ENCODE measurements at regions not wholly inside any gene's neighbourhood (a gene's known extent, or its start where the extent isn't known, plus 50 kb on each side); places are given as distances from the start of the nearest gene placed in this dataset.

GRCh38 chr11:56890584-56891305 lies 98.0 kb upstream of the OR5AK2 start:
- Histone ChIP-seq H3K27me3 (ENCODE audit: control insufficient read depth, insufficient read depth, low read length) (no peaks in the 10 kb centered on the region), H3K9me3 (ENCODE audit: control insufficient read depth, insufficient read depth, low read length) (no peaks in the 10 kb centered on the region), H3K27ac (ENCODE audit: low read depth, low read length) (no peak overlapping the region), H3K4me3 (ENCODE audit: low read depth, low read length) (no peak overlapping the region)
- TF ChIP-seq CTCF (IDR thresholded peaks at IDR 0.05; ENCODE audit: low read depth, low read length), result no peak
- CTCF ChIA-PET, result no interaction called here
- POLR2A ChIA-PET, result no interaction called here
- DNase-seq (ENCODE audit: low read depth, low spot score), result no peak

- Histone ChIP-seq H3K9me3 (ENCODE audit: control insufficient read depth, insufficient read depth, low read length) (no peaks in the 10 kb centered on the region), H3K27me3 (ENCODE audit: control insufficient read depth, insufficient read depth, low read length) (no peaks in the 10 kb centered on the region), H3K27ac (ENCODE audit: low read depth, low read length) (no peak overlapping the region), H3K4me3 (ENCODE audit: low read depth, low read length) (no peak overlapping the region)
- TF ChIP-seq CTCF (IDR thresholded peaks at IDR 0.05; ENCODE audit: low read depth, low read length), result no peak
- POLR2A ChIA-PET, result no interaction called here
- CTCF ChIA-PET, result no interaction called here
- DNase-seq (ENCODE audit: low read depth, low spot score), result no peak
Observed at GRCh38 chr11:56889986-56890385, 98.7 kb upstream of the OR5AK2 start.

- ChIA-PET POLR2A (no interaction called here), CTCF (interaction anchor here (1.2 kb wide), 1 partner anchor 361 kb away, joined by 3 read pairs; no protein-coding TSS in a partner anchor)
- no peak for TF ChIP-seq CTCF (IDR thresholded peaks at IDR 0.05; ENCODE audit: low read depth, low read length)
- Histone ChIP-seq H3K4me3 (ENCODE audit: low read depth, low read length) (no peak overlapping the region), H3K9me3 (ENCODE audit: control insufficient read depth, insufficient read depth, low read length) (peaks cover 7% of the 10 kb centered on the region), H3K27me3 (ENCODE audit: control insufficient read depth, insufficient read depth, low read length) (no peaks in the 10 kb centered on the region), H3K27ac (ENCODE audit: low read depth, low read length) (no peak overlapping the region)
- no peak for DNase-seq (ENCODE audit: low read depth, low spot score)
Observed at GRCh38 chr11:56887940-56888339, 100.8 kb upstream of the OR5AK2 start.

- Histone ChIP-seq H3K9me3 (ENCODE audit: control insufficient read depth, insufficient read depth, low read length) (peaks cover 7% of the 10 kb centered on the region), H3K4me3 (ENCODE audit: low read depth, low read length) (no peak overlapping the region), H3K27me3 (ENCODE audit: control insufficient read depth, insufficient read depth, low read length) (no peaks in the 10 kb centered on the region), H3K27ac (ENCODE audit: low read depth, low read length) (no peak overlapping the region)
- no peak for DNase-seq (ENCODE audit: low read depth, low spot score)
- no peak for TF ChIP-seq CTCF (IDR thresholded peaks at IDR 0.05; ENCODE audit: low read depth, low read length)
- POLR2A ChIA-PET, result no interaction called here
- CTCF ChIA-PET, result no interaction called here
Observed at GRCh38 chr11:56886455-56886854, 102.3 kb upstream of the OR5AK2 start.

- H3K27ac ChIP-seq (ENCODE audit: low read depth, low read length), result no peak overlapping the region
- ChIA-PET POLR2A (no interaction called here), CTCF (no interaction called here)
Observed at GRCh38 chr11:56885854-56886253, 102.9 kb upstream of the OR5AK2 start.

More at GRCh38 chr11:56885854-56886253, 102.9 kb upstream of the OR5AK2 start:
- no peak overlapping the region for H3K4me3 ChIP-seq (ENCODE audit: low read depth, low read length)
- no peaks in the 10 kb centered on the region for H3K27me3 ChIP-seq (ENCODE audit: control insufficient read depth, insufficient read depth, low read length)
- no peak for TF ChIP-seq CTCF (IDR thresholded peaks at IDR 0.05; ENCODE audit: low read depth, low read length)
- DNase-seq (ENCODE audit: low read depth, low spot score), result no peak
- H3K9me3 ChIP-seq (ENCODE audit: control insufficient read depth, insufficient read depth, low read length), result peaks cover 7% of the 10 kb centered on the region
